HS-5 (cell line): ENCODE measurements at regions not wholly inside any gene's neighbourhood (a gene's known extent, or its start where the extent isn't known, plus 50 kb on each side); places are given as distances from the start of the nearest gene placed in this dataset.

Experiments used
- DNase-seq: peaks from one replicate; pipeline ENCODE4 v3.0.0-alpha.2; 2012; ENCODE audit warnings: low read depth

- DNase-seq = no peak
Measured at GRCh38 chr4:14878681-14879080, 123.6 kb upstream of the CPEB2 start.

GRCh38 chr4:14879683-14880082, 122.6 kb upstream of the CPEB2 start:
- DNase-seq = no peak

DNA sequence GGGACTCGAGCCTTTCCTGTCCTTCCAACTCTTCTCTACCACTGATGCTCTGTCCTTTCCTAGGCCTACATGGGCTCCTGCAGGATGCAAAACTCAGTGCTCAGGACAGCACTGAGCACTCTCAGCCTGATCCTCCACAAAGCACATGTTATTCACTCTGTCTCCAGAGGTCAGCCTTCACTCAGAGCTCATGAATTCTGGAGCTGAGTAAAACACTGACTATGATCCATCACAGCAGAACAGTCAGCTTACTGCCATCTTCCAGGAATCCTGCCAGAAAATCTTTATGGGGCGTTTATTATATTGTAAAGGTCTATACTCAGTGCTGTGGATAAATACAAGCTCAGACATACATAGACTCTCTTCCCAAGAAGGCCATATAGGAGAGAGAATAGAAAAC, 121.5 kb upstream of the CPEB2 start:
- no peak for DNase-seq

DNA sequence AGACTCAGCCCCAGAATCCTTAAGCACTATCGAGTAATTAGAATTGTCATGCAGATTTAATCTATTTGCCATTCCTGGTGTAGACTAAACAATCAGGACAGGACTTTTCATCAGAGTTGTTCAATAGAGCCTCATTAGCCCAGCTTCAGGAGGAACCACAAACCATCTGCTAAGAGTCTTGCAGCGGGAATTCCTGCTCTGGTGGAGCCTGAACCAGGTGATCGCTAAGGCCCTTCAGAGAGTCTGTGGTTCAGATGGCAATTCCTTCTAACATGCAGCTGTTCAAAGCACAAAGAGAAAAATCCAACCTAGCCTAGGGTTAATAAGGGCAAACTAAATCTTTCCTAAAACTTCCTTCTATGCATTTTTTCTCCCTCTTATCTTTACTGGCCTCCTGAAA, 119.1 kb upstream of the CPEB2 start:
- DNase-seq = no peak

DNA sequence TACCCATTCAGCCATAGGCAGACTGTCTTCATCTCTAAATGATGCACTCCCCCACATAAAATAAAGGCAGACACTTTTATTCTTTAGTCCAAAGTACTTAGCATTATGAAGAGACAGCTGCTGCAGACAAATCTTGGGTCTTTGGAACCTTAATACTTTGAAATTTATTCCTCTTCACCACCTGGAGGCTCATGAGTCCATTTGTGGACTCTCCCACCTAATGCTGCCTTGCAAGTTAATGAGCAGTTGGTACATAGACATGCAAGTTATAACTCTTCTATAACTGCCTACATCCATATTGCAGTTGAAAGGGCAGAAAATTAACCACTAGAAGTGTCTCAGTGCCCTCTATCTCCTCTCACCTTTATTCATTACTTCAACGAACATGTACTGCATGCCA, 118.6 kb upstream of the CPEB2 start:
- no peak for DNase-seq

GRCh38 chr4:14887842-14888433, 114.3 kb upstream of the CPEB2 start:
- no peak for DNase-seq

DNA sequence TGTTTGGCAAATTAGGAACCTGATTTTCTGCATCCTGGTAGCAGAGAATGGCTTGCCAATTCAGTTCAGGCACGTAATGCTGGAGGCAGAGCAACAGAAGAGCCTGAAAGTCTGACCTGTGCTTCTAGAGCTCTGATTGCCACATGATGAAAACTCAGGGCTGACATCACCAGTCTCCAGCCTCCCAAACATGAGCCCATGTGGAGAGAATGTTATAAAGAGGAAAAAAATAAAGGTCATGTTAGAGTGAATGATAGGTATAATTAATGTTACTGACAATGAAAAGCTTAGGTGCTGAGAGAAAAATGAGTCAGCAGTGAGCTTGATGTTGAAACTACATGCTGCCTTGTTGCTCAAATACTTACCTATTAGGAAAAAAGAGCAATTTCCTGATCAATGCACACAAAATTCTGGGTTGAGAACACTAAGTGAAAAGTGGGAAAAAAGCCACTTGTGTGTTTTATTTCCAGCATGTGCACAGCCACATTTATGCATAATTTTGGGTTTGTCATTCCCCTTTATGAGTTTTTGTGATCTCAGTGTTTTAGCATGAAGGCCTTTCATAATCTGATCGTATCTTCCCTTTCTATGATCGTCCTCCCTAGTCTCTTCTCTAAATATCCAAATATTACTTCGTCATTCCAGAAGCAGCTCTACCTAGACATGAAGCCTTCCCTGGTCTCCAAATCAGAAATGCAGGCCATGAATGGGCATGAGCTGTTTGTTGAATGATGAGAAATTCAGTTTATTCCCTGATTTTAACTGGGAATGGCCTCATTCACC, 113.3 kb upstream of the CPEB2 start:
- no peak for DNase-seq

DNA sequence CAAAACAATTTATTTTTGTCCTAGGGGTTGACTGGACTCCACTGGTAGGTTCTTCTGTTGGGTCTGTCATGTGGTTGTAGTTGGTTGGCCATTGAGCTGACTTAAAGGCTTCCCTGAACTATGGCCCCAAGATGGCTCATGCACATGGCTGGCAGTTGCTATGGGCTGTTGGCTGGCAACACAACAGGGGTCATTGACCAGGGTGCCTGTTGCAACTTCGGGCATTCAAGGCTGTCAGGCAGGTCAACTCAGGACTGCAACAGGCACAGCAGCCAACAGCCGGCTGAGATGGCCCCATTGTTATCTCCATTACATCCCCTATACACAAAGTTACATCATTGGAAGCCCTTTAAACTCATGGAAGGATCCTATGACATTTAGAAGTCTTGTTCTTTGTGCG, 109.7 kb upstream of the CPEB2 start:
- no peak for DNase-seq

- no peak for DNase-seq
Measured at GRCh38 chr4:14893713-14894112, 108.6 kb upstream of the CPEB2 start.

GRCh38 chr4:14894392-14895292, 107.6 kb upstream of the CPEB2 start:
- DNase-seq = no peak

GRCh38 chr4:14896656-14897175, 105.6 kb upstream of the CPEB2 start:
- no peak for DNase-seq

GRCh38 chr4:14897217-14897616, 105.1 kb upstream of the CPEB2 start:
- no peak for DNase-seq

DNA sequence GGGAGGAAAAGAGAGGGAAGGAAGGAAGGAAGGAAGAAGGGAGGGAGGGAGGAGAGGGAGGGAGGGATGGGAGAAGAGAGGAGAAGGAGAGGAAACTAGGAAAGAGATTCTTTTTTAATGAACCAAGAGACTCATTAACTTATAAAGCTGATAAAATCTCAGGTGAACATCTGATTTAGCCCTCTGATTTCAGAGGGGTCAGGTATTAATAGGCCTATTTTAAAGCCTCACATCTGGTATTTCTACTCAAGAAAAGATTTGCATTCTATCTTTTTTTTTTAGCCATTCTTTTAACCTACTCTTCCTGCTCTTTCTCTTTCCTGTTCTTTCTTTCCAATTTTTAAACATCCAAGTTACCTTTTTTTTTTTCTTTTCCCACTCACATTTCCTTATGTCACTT, 103.3 kb upstream of the CPEB2 start:
- DNase-seq = no peak

DNA sequence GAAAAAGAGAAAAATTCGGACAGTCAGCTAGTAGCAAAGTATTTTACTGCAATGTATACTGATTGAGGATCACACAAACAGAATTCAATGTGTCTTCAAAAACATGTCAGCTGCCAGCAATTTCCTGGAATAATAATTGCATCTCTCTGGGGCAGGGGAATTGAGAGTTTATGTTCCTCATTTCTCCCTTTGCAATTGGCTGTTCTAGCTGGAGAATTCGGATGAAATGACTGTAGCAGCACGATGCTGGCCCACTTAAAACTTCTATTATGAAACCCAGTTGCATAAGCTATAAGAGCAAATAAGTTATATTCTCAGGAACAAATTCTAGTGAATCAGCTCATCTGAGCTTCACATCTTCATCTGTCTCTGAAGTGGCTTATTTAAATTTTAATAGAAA, 99.9 kb upstream of the CPEB2 start:
- no peak for DNase-seq

DNA sequence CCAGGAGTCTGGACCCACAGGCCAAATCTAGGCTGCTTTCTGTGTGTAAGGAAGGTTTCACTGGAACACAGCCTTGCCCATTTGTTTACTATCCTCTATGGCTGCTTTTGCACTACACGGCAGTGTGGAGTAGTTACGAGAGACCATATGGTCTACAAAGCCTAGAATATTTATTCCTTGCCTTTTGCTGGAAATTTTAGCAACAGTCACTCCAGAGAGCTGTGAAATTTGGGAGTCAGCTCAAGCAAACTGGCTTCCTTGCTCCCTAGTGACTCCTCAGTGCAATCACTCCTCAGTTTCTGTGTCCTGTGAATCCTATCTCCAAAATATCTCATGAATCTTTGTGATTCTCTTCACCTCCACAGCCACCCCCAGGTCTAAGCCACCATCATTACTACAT, 99.0 kb upstream of the CPEB2 start:
- DNase-seq = no peak

DNA sequence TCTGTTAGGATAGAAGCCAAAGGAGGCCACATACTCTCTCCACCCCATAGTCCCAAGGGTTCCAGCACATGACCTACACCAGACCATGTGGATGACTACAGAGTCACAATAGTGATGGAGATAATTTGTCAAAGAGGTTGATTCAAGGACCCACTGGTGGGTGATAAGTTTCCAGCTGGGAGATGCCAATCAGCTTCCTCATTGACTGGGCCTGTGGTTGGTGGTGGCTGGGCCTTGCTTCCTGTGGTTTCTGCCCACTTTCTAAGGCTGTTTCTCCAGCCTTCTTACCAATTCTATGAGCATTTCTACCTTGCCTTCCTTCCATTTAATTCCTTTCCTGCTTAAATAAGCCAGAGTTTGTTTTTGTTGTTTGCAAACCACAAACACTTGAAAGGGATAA, 95.5 kb upstream of the CPEB2 start:
- DNase-seq = no peak

GRCh38 chr4:14908635-14909034, 93.6 kb upstream of the CPEB2 start:
- DNase-seq = peak; percentile 9

GRCh38 chr4:14910411-14910810, 91.9 kb upstream of the CPEB2 start:
- no peak for DNase-seq

DNA sequence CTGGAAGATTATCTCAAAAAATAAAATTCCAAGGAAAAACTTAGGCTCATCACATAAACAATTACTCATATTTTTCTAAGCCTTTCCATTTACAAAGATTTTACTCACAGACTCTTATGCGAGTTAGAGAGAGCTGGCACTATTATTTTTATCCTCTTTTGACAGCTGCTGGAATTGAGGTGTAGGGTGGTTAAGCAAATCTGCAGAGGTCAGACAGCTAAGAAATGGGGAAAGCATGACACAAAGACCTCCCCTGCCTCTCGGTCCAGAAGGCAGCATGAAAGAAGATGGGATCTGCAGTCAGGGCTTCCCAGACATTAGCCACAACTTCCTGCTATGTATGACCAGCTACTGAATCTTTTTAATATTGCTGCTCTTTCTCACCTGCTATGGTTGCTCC, 89.9 kb upstream of the CPEB2 start:
- DNase-seq = no peak

- no peak for DNase-seq
Measured at GRCh38 chr4:14915018-14915417, 87.3 kb upstream of the CPEB2 start.

DNA sequence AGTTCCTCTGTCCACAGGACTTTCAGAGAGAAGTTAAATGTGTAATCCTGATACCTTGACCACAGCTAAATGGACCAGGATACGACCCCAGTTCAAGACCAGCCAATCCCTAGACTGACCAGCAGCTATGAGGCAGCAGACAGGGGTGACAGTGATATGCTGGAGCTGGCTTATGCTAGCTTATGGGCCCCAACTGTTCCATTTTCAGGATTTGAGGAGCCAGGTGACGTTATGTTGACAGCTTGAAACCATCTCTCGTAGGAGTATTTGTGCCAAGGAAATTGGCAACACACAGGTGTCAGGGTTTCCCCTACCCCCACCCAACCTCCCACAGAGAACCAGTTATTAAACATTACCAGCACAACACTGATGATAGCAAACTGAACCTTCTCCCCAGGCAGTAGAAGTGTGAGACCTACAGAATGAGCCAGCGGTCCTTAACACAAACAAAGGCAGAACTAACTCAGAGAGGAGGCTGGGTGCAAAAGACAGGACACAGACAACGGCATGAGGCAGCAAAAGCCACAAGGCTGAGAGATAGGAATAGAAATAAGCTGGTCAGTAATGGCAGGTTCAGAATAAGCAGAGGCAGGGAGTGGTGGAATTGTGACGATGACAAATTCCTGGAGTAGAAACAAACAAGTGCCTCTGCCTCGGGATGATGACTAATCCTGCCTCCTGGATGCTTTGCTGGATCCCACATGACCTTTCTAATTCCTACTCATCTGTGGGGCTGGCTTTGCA, 85.6 kb upstream of the CPEB2 start:
- peak; percentile 26 for DNase-seq

- peak; percentile 4 for DNase-seq
Measured at GRCh38 chr4:14917298-14917633, 85.0 kb upstream of the CPEB2 start.
